H1 (cell line): ENCODE measurements at regions not wholly inside any gene's neighbourhood (a gene's known extent, or its start where the extent isn't known, plus 50 kb on each side); places are given as distances from the start of the nearest gene placed in this dataset.

Source experiments
- CTCF ChIA-PET: fragments of 300-600 bp; sonication (Branson Sonifier 250); formaldehyde crosslinking; loops from one replicate; lab custom pipeline; 2021; ENCODE audit not compliant: partially characterized antibody; lab: Charles Lee
- POLR2A ChIA-PET: fragments of 300-600 bp; sonication (Branson Sonifier 250); formaldehyde crosslinking; loops from one replicate; lab custom pipeline; 2021; ENCODE audit warnings: inconsistent platforms; ENCODE audit not compliant: partially characterized antibody; lab: Charles Lee
- DNase-seq, 2 experiments: peaks; one replicate each; pipeline versions ENCODE4 v3.0.0 to v3.0.0-alpha.2; 2010 to 2022; ENCODE audit warnings: low spot score in 2 of 2, low read depth in 1 of 2, mixed read lengths in 1 of 2
- FAIRE-seq: peaks from 2 replicates; lab custom pipeline; 2011; peaks lifted over from hg19 to GRCh38; lab: Jason Lieb, UNC
- H2AFZ ChIP-seq: 2 replicates; pipeline ENCODE4 v1.8.1; 2012; ENCODE audit warnings: low read length, inconsistent platforms
- H2AK5ac ChIP-seq: 2 replicates; pipeline ENCODE4 v1.6.1; 2013; ENCODE audit warnings: low read depth, low read length
- H2BK120ac ChIP-seq: replicated peaks from 2 replicates; pipeline ENCODE3; 2013; ENCODE audit warnings: low read depth, low read length, inconsistent platforms
- H2BK12ac ChIP-seq: 2 replicates; pipeline ENCODE4 v1.6.1; 2013; ENCODE audit warnings: low read depth, low read length
- H2BK15ac ChIP-seq: 2 replicates; pipeline ENCODE4 v1.6.1; 2013; ENCODE audit warnings: low read length
- H2BK20ac ChIP-seq: 2 replicates; pipeline ENCODE4 v1.6.1; 2013; ENCODE audit warnings: low read length
- H2BK5ac ChIP-seq: 2 replicates; pipeline ENCODE4 v1.6.1; 2013; ENCODE audit warnings: low read depth, low read length
- H3K14ac ChIP-seq: 2 replicates; pipeline ENCODE4 v1.6.1; 2013; ENCODE audit warnings: inconsistent platforms; ENCODE audit not compliant: insufficient read length
- H3K18ac ChIP-seq: 2 replicates; pipeline ENCODE4 v1.6.1; 2013; ENCODE audit warnings: low read length; ENCODE audit errors: extremely low read depth
- H3K23ac ChIP-seq: 2 replicates; pipeline ENCODE4 v1.6.1; 2013; ENCODE audit warnings: inconsistent platforms; ENCODE audit not compliant: insufficient read length
- H3K23me2 ChIP-seq: 2 replicates; pipeline ENCODE4 v1.6.1; 2013; ENCODE audit warnings: low read depth, low read length
- H3K27ac ChIP-seq: 2 replicates; pipeline ENCODE4 v1.6.1; 2011; ENCODE audit warnings: low read depth, low read length, inconsistent platforms
- H3K27me3 ChIP-seq, 4 experiments: replicated peaks in 1 of 4; 1 replicate in 1 of 4; 2 replicates in 3 of 4; pipeline versions ENCODE4 v1.6.1 to v1.8.1; 2011 to 2013; ENCODE audit warnings: low read length in 3 of 4, mild to moderate bottlenecking in 3 of 4, inconsistent platforms in 2 of 4, mixed read lengths in 2 of 4, moderate library complexity in 1 of 4; ENCODE audit not compliant: control insufficient read depth in 3 of 4, insufficient read depth in 3 of 4; ENCODE audit errors: extremely low read depth in 1 of 4
- H3K36me3 ChIP-seq, 4 experiments: 2 replicates each; pipeline versions ENCODE4 v1.6.1 to v1.8.1; 2011 to 2013; ENCODE audit warnings: mild to moderate bottlenecking in 4 of 4, low read length in 3 of 4, moderate library complexity in 2 of 4, control low read depth in 1 of 4, inconsistent platforms in 1 of 4; ENCODE audit not compliant: insufficient read depth in 4 of 4, control insufficient read depth in 2 of 4
- H3K4ac ChIP-seq: replicated peaks from 2 replicates; pipeline ENCODE3; 2013; ENCODE audit warnings: low read length, low read depth, mixed read lengths, inconsistent platforms; ENCODE audit not compliant: insufficient read length
- H3K4me1 ChIP-seq, 4 experiments: replicated peaks in 1 of 4; 1 replicate in 1 of 4; 2 replicates in 3 of 4; pipeline versions ENCODE4 v1.6.1 to v1.8.1; 2011 to 2013; ENCODE audit warnings: low read length in 3 of 4, inconsistent platforms in 2 of 4, mixed read lengths in 1 of 4; ENCODE audit not compliant: insufficient read depth in 4 of 4, control insufficient read depth in 3 of 4
- H3K4me2 ChIP-seq, 2 experiments: 2 replicates each; pipeline versions ENCODE4 v1.6.1 to v1.8.1; 2011 to 2013; ENCODE audit warnings: low read depth in 2 of 2, low read length in 2 of 2, control low read depth in 1 of 2, inconsistent platforms in 1 of 2, mild to moderate bottlenecking in 1 of 2; ENCODE audit not compliant: insufficient read depth in 1 of 2
- H3K4me3 ChIP-seq, 4 experiments: fragments of 200-600, 300-600 bp in 1 of 4; sonication (generic), shearing (Covaris generic), sonication (Bioruptor Twin) in 1 of 4; 2 replicates each; pipeline versions ENCODE4 v1.5.1 to v1.8.1; 2011 to 2016; ENCODE audit warnings: low read length in 4 of 4, low read depth in 3 of 4, control low read depth in 2 of 4, inconsistent platforms in 2 of 4, mild to moderate bottlenecking in 2 of 4, mixed read lengths in 1 of 4, moderate library complexity in 1 of 4; ENCODE audit not compliant: insufficient read depth in 2 of 4; ENCODE audit errors: extremely low read depth in 1 of 4
- H3K56ac ChIP-seq: replicated peaks from 2 replicates; pipeline ENCODE3; 2013; ENCODE audit warnings: low read depth, mild to moderate bottlenecking, mixed read lengths, low read length, inconsistent platforms; ENCODE audit not compliant: insufficient read length
- H3K79me1 ChIP-seq: 2 replicates; pipeline ENCODE4 v1.6.1; 2013; ENCODE audit warnings: low read depth, low read length, control low read depth
- H3K79me2 ChIP-seq, 2 experiments: 2 replicates each; pipeline versions ENCODE4 v1.6.1 to v1.8.1; 2012 to 2013; ENCODE audit warnings: low read length in 2 of 2, mild to moderate bottlenecking in 2 of 2, inconsistent platforms in 1 of 2; ENCODE audit not compliant: insufficient read depth in 2 of 2, control insufficient read depth in 1 of 2
- H3K9ac ChIP-seq, 4 experiments: replicated peaks in 1 of 4; 1 replicate in 1 of 4; 2 replicates in 3 of 4; pipeline versions ENCODE4 v1.6.1 to v1.8.1; 2011 to 2013; ENCODE audit warnings: low read depth in 3 of 4, low read length in 3 of 4, control low read depth in 2 of 4, mild to moderate bottlenecking in 2 of 4, moderate library complexity in 2 of 4, inconsistent platforms in 1 of 4; ENCODE audit errors: extremely low read depth in 1 of 4
- H3K9me3 ChIP-seq, 2 experiments: 2 replicates each; pipeline versions ENCODE4 v1.6.1 to v1.8.1; 2012 to 2013; ENCODE audit warnings: mild to moderate bottlenecking in 2 of 2, moderate library complexity in 2 of 2, control low read depth in 1 of 2, inconsistent platforms in 1 of 2, low read depth in 1 of 2, low read length in 1 of 2, mixed read lengths in 1 of 2; ENCODE audit not compliant: insufficient read depth in 2 of 2
- H4K20me1 ChIP-seq, 2 experiments: replicated peaks in 1 of 2; 2 replicates each; pipeline versions ENCODE3 to v1.8.1; 2011 to 2013; ENCODE audit warnings: inconsistent platforms in 2 of 2, low read length in 2 of 2, mild to moderate bottlenecking in 1 of 2; ENCODE audit not compliant: insufficient read depth in 2 of 2, control insufficient read depth in 1 of 2
- H4K5ac ChIP-seq: 2 replicates; pipeline ENCODE4 v1.6.1; 2013; ENCODE audit warnings: low read length, low read depth, mixed read lengths, inconsistent platforms; ENCODE audit not compliant: insufficient read length
- H4K8ac ChIP-seq: 2 replicates; pipeline ENCODE4 v1.8.0; 2013; ENCODE audit warnings: mild to moderate bottlenecking, moderate library complexity, low read length, inconsistent platforms; ENCODE audit not compliant: insufficient read depth; ENCODE audit errors: extremely low read depth
- H4K91ac ChIP-seq: replicated peaks from 2 replicates; pipeline ENCODE3; 2013; ENCODE audit warnings: low read length, mixed read lengths, inconsistent platforms; ENCODE audit not compliant: insufficient read length
- RXRA ChIP-seq: IDR thresholded peaks from 2 replicates; pipeline ENCODE4 v1.6.1; 2011; ENCODE audit warnings: low read depth, mild to moderate bottlenecking, low read length, moderate library complexity; ENCODE audit not compliant: insufficient read depth
- ZNF274 ChIP-seq: IDR thresholded peaks from 2 replicates; pipeline ENCODE4 v1.7.0; 2012; ENCODE audit warnings: low read length, borderline replicate concordance; ENCODE audit errors: extremely low read depth

DNA sequence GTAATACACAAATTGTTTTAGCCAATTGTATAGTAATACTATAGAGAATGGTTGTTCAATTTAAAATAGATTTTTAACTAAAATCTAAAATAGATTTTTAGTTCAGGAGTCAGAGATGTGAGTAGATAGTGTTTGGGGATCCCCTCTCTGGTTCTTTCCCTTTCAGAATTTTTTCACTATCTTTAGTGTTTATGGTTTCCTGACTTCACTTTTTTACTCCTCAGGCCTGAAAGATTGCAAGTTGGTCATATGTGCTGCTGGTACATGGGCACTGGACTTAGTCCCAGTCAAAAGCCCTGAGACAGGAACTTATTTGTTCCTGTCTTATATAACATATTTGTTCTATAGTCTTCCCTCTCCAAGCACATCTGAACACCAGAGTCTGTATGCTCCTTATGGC lies 96.8 kb upstream of the ATP1B1 start:
- Histone ChIP-seq H4K8ac (no peak overlapping the region), H3K79me1 (no peaks in the 10 kb centered on the region), H4K5ac (no peak overlapping the region), H4K20me1 (no peaks in the 10 kb centered on the region)
- TF ChIP-seq RXRA: no peak
- TF ChIP-seq ZNF274: no peak
- TF ChIP-seq, all 59 proteins: peak for 0
- no peak overlapping the region for H2BK15ac ChIP-seq
- POLR2A ChIA-PET: interaction anchor here (0.7 kb wide), 1 partner anchor 8 kb away, joined by 3 read pairs; no protein-coding TSS in a partner anchor
- no peak overlapping the region for H3K4me3 ChIP-seq
- no peak overlapping the region for H2BK20ac ChIP-seq
- H3K27me3 ChIP-seq: no peaks in the 10 kb centered on the region
- no peak overlapping the region for H3K4me2 ChIP-seq
- no peak overlapping the region for H3K14ac ChIP-seq
- H3K4ac ChIP-seq: no peak overlapping the region
- no peak overlapping the region for H2AFZ ChIP-seq
- no peak overlapping the region for H4K91ac ChIP-seq
- no peak overlapping the region for H2BK120ac ChIP-seq
- CTCF ChIA-PET: interaction anchor here (1.6 kb wide), 1 partner anchor 338 kb away, joined by 3 read pairs; no protein-coding TSS in a partner anchor
- H3K36me3 ChIP-seq: no peaks in the 10 kb centered on the region
- H2AK5ac ChIP-seq: no peak overlapping the region
- no peak overlapping the region for H2BK5ac ChIP-seq
- H3K4me1 ChIP-seq: no peaks in the 10 kb centered on the region
- no peak overlapping the region for H3K9ac ChIP-seq
- H3K27ac ChIP-seq: no peak overlapping the region
- H3K9me3 ChIP-seq: no peaks in the 10 kb centered on the region
- no peaks in the 10 kb centered on the region for H3K79me2 ChIP-seq
- no peak overlapping the region for H3K56ac ChIP-seq
- H2BK12ac ChIP-seq: no peak overlapping the region
- H3K18ac ChIP-seq: no peak overlapping the region
- H3K23me2 ChIP-seq: no peaks in the 10 kb centered on the region
- FAIRE-seq: no peak
- H3K23ac ChIP-seq: no peak overlapping the region
- DNase-seq: no peak
